SK-N-SH treated with all-trans-retinoic acid at 6 μM for 48 hours (cell line): ENCODE measurements at regions not wholly inside any gene's neighbourhood (a gene's known extent, or its start where the extent isn't known, plus 50 kb on each side); places are given as distances from the start of the nearest gene placed in this dataset.

Source experiments
- ATAC-seq: fragments of 200-7000 bp; cut with Tn5 transposase; 3 replicates; pipeline ENCODE4 v1.9.1; 2020; ENCODE audit warnings: mild to moderate bottlenecking, moderate library complexity
- ARNTL ChIP-seq: fragments of 450-650 bp; formaldehyde crosslinking; IDR thresholded peaks from 2 replicates; pipeline ENCODE4 v1.5.0; 2020; ENCODE audit warnings: low read depth, mild to moderate bottlenecking, moderate library complexity, borderline replicate concordance
- CSDC2 ChIP-seq: fragments of 250-450 bp; sonication (Bioruptor Pico); IDR thresholded peaks from 2 replicates; pipeline ENCODE4 v1.5.0; 2020; ENCODE audit warnings: mild to moderate bottlenecking, moderate library complexity
- ISL1 ChIP-seq: fragments of 250-450 bp; sonication (Bioruptor Pico); IDR thresholded peaks from 2 replicates; pipeline ENCODE4 v2.1.2; 2022; ENCODE audit warnings: mild to moderate bottlenecking, moderate library complexity
- OSR1 ChIP-seq: fragments of 250-450 bp; sonication (Bioruptor Pico); IDR thresholded peaks from 2 replicates; pipeline ENCODE4 v1.8.0; 2022; ENCODE audit warnings: moderate library complexity, mild to moderate bottlenecking, inconsistent platforms
- PPARA ChIP-seq: fragments of 250-450 bp; sonication (Bioruptor Pico); IDR thresholded peaks from 2 replicates; pipeline ENCODE4 v1.5.0; 2020; ENCODE audit warnings: mild to moderate bottlenecking, borderline replicate concordance
- RARB ChIP-seq: fragments of 250-450 bp; sonication (Bioruptor Pico); IDR thresholded peaks from 2 replicates; pipeline ENCODE4 v1.8.0; 2021; ENCODE audit warnings: mild to moderate bottlenecking, moderate library complexity
- ZC3H10 ChIP-seq: fragments of 250-450 bp; sonication (Bioruptor Pico); IDR thresholded peaks from 2 replicates; pipeline ENCODE4 v1.5.1; 2021; ENCODE audit warnings: mild to moderate bottlenecking, moderate library complexity
- ZFP3 ChIP-seq: fragments of 250-450 bp; sonication (Bioruptor Pico); IDR thresholded peaks from 2 replicates; pipeline ENCODE4 v1.5.0; 2020; ENCODE audit warnings: mild to moderate bottlenecking, moderate library complexity
- ZNF565 ChIP-seq: fragments of 450-650 bp; formaldehyde crosslinking; conservative IDR thresholded peaks from 2 replicates; pipeline ENCODE4 v1.5.0; 2020; ENCODE audit warnings: low read depth, mild to moderate bottlenecking, moderate library complexity
- ZNF70 ChIP-seq: fragments of 450-650 bp; formaldehyde crosslinking; IDR thresholded peaks from 2 replicates; pipeline ENCODE4 v1.5.0; 2020; ENCODE audit warnings: mild to moderate bottlenecking, moderate library complexity
- TF ChIP-seq, protein P1 (sequence below): fragments of 250-450 bp; sonication (Bioruptor Pico); IDR thresholded peaks from 2 replicates; pipeline ENCODE4 v1.5.0; 2020; ENCODE audit warnings: mild to moderate bottlenecking, moderate library complexity
- TF ChIP-seq, protein P2 (sequence below): fragments of 250-450 bp; sonication (Bioruptor Pico); IDR thresholded peaks from 2 replicates; pipeline ENCODE4 v1.8.0; 2020; ENCODE audit warnings: mild to moderate bottlenecking, moderate library complexity, borderline replicate concordance
- TF ChIP-seq, protein P3 (sequence below): fragments of 250-450 bp; sonication (Bioruptor Pico); IDR thresholded peaks from 2 replicates; pipeline ENCODE4 v1.5.1; 2021; ENCODE audit warnings: mild to moderate bottlenecking, moderate library complexity
- TF ChIP-seq, protein P4 (sequence below): fragments of 250-450 bp; sonication (Bioruptor Pico); IDR thresholded peaks from 2 replicates; pipeline ENCODE4 v1.8.0; 2021; ENCODE audit warnings: low read depth, mild to moderate bottlenecking, moderate library complexity, borderline replicate concordance

DNA sequence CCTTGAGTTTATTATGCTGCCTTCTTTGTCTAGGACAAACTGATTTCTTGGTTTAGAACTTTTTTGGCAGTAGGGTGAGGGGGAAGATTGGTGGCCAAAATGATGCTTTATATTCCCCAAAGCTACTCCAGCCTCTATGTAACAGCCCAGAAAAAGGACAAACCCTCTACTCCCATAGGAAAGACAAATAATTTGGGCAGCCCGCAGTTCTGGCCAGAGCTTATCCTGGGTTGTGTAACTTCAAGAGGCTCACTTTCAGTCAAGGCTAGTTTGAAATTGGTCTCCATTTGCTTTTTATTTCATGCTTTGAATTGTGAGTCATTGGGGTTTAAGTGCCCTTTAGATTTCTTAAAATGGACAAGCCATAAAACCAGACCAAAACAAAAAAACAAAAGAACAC lies 142.3 kb downstream of the OLFM4 start:
- no peak for ATAC-seq
- TF ChIP-seq ZNF70 (no peak), ISL1 (CRISPR knock-in tag) (no peak), PPARA (CRISPR knock-in tag) (no peak), RARB (no peak), CSDC2 (CRISPR knock-in tag) (no peak), OSR1 (CRISPR knock-in tag) (no peak), ZC3H10 (CRISPR knock-in tag) (no peak), ARNTL (CRISPR knock-in tag) (no peak), ZNF565 (CRISPR knock-in tag) (no peak)
- TF ChIP-seq, protein P1, sequence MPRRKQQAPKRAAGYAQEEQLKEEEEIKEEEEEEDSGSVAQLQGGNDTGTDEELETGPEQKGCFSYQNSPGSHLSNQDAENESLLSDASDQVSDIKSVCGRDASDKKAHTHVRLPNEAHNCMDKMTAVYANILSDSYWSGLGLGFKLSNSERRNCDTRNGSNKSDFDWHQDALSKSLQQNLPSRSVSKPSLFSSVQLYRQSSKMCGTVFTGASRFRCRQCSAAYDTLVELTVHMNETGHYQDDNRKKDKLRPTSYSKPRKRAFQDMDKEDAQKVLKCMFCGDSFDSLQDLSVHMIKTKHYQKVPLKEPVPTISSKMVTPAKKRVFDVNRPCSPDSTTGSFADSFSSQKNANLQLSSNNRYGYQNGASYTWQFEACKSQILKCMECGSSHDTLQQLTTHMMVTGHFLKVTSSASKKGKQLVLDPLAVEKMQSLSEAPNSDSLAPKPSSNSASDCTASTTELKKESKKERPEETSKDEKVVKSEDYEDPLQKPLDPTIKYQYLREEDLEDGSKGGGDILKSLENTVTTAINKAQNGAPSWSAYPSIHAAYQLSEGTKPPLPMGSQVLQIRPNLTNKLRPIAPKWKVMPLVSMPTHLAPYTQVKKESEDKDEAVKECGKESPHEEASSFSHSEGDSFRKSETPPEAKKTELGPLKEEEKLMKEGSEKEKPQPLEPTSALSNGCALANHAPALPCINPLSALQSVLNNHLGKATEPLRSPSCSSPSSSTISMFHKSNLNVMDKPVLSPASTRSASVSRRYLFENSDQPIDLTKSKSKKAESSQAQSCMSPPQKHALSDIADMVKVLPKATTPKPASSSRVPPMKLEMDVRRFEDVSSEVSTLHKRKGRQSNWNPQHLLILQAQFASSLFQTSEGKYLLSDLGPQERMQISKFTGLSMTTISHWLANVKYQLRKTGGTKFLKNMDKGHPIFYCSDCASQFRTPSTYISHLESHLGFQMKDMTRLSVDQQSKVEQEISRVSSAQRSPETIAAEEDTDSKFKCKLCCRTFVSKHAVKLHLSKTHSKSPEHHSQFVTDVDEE = no peak
- TF ChIP-seq, protein P2, sequence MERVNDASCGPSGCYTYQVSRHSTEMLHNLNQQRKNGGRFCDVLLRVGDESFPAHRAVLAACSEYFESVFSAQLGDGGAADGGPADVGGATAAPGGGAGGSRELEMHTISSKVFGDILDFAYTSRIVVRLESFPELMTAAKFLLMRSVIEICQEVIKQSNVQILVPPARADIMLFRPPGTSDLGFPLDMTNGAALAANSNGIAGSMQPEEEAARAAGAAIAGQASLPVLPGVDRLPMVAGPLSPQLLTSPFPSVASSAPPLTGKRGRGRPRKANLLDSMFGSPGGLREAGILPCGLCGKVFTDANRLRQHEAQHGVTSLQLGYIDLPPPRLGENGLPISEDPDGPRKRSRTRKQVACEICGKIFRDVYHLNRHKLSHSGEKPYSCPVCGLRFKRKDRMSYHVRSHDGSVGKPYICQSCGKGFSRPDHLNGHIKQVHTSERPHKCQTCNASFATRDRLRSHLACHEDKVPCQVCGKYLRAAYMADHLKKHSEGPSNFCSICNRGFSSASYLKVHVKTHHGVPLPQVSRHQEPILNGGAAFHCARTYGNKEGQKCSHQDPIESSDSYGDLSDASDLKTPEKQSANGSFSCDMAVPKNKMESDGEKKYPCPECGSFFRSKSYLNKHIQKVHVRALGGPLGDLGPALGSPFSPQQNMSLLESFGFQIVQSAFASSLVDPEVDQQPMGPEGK (CRISPR knock-in tag) = no peak
- TF ChIP-seq, protein P3, sequence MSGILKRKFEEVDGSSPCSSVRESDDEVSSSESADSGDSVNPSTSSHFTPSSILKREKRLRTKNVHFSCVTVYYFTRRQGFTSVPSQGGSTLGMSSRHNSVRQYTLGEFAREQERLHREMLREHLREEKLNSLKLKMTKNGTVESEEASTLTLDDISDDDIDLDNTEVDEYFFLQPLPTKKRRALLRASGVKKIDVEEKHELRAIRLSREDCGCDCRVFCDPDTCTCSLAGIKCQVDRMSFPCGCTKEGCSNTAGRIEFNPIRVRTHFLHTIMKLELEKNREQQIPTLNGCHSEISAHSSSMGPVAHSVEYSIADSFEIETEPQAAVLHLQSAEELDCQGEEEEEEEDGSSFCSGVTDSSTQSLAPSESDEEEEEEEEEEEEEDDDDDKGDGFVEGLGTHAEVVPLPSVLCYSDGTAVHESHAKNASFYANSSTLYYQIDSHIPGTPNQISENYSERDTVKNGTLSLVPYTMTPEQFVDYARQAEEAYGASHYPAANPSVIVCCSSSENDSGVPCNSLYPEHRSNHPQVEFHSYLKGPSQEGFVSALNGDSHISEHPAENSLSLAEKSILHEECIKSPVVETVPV (CRISPR knock-in tag) = no peak
- TF ChIP-seq, all 23 proteins: peak for 0

DNA sequence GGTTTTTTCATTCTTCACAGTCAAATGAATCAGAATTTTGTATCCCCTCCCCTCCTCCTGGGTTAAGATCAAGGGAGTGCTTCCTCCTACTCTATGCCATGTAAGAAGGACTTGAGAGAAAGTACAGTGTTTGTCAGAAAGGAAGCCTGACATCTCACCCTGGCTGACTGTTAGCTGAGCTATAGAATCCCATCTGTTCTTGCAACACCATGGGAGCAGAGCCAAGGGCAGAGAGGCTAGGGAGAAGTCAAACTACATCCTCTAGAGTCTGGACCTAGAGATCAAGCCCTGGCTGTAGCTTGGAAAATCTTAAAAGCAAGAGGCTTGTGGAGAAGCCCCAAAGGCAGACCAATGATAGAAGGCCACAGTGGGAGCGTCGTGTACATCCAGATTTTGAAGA lies 145.9 kb downstream of the OLFM4 start:
- ATAC-seq = no peak
- TF ChIP-seq, protein P2 (CRISPR knock-in tag) = no peak
- TF ChIP-seq, protein P4, sequence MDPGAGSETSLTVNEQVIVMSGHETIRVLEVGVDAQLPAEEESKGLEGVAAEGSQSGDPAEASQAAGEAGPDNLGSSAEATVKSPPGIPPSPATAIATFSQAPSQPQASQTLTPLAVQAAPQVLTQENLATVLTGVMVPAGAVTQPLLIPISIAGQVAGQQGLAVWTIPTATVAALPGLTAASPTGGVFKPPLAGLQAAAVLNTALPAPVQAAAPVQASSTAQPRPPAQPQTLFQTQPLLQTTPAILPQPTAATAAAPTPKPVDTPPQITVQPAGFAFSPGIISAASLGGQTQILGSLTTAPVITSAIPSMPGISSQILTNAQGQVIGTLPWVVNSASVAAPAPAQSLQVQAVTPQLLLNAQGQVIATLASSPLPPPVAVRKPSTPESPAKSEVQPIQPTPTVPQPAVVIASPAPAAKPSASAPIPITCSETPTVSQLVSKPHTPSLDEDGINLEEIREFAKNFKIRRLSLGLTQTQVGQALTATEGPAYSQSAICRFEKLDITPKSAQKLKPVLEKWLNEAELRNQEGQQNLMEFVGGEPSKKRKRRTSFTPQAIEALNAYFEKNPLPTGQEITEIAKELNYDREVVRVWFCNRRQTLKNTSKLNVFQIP (CRISPR knock-in tag) = no peak

DNA sequence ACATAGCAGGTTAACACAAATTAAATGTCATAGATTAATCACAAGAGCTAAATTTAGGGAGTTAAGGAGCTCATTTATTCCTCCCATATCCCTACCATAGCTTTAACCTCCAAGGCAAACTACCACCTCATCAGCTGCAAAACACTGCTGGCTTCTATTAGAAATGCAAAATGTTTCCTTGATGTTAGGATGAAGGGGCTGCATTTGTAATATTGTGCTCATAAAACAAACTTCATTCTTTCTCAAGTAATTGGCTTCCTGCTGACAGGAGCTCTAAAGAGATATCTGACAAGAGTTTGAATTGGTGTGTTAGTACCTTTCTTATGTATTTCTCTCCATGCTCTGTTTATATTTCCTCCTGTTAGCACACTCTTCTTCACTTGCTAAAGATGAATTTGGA lies 152.1 kb downstream of the OLFM4 start:
- ATAC-seq = no peak
- TF ChIP-seq, protein P4 (CRISPR knock-in tag) = no peak
- no peak for TF ChIP-seq OSR1 (CRISPR knock-in tag)
- TF ChIP-seq ZFP3 (CRISPR knock-in tag) = no peak
- TF ChIP-seq, protein P3 (CRISPR knock-in tag) = no peak
- TF ChIP-seq, all 23 proteins: peak for 0
